Osteocyte (in vitro differentiated cells): ENCODE measurements at regions not wholly inside any gene's neighbourhood (a gene's known extent, or its start where the extent isn't known, plus 50 kb on each side); places are given as distances from the start of the nearest gene placed in this dataset.
"Not testable (repeated sequence)": the region's sequence is repeated elsewhere in the genome, so short reads cannot be mapped to it uniquely, and the experiment has no call there.

Source experiments
- DNase-seq: peaks from one replicate; pipeline ENCODE4 v3.0.0; 2021; ENCODE audit warnings: mixed read lengths; ENCODE audit not compliant: unreplicated experiment; ENCODE audit errors: extremely low spot score
- H3K27ac Mint-ChIP-seq: one replicate; pipeline ENCODE4 v1.8.0; 2021; ENCODE audit warnings: mild to moderate bottlenecking, mixed read lengths; ENCODE audit not compliant: unreplicated experiment
- H3K27me3 Mint-ChIP-seq: one replicate; pipeline ENCODE4 v1.8.0; 2021; ENCODE audit warnings: mixed read lengths; ENCODE audit not compliant: unreplicated experiment
- H3K36me3 Mint-ChIP-seq: one replicate; pipeline ENCODE4 v1.8.0; 2021; ENCODE audit warnings: mixed read lengths; ENCODE audit not compliant: unreplicated experiment
- H3K4me1 Mint-ChIP-seq: one replicate; pipeline ENCODE4 v1.8.0; 2021; ENCODE audit warnings: mixed read lengths; ENCODE audit not compliant: unreplicated experiment
- H3K4me3 Mint-ChIP-seq: one replicate; pipeline ENCODE4 v1.8.0; 2021; ENCODE audit warnings: mild to moderate bottlenecking, moderate library complexity, mixed read lengths; ENCODE audit not compliant: unreplicated experiment
- H3K9me3 Mint-ChIP-seq: one replicate; pipeline ENCODE4 v1.8.0; 2021; ENCODE audit warnings: mixed read lengths; ENCODE audit not compliant: unreplicated experiment
- CTCF ChIP-seq: fragments of 200-600 bp; sonication (generic); IDR thresholded peaks from 2 replicates; pipeline ENCODE4 v1.5.0; 2021; ENCODE audit warnings: antibody characterized with exemption, mild to moderate bottlenecking, moderate library complexity

- Mint-ChIP-seq H3K27me3 (no peaks in the 10 kb centered on the region), H3K4me1 (no peaks in the 10 kb centered on the region), H3K9me3 (peaks cover 22% of the 10 kb centered on the region), H3K36me3 (no peaks in the 10 kb centered on the region), H3K27ac (no peak overlapping the region), H3K4me3 (no peak overlapping the region)
- TF ChIP-seq CTCF = no peak
- no peak for DNase-seq
Observed at GRCh38 chr6:120363429-120363828, 970.9 kb downstream of the TBC1D32 start.

- not testable (repeated sequence) for H3K4me1 Mint-ChIP-seq, H3K36me3 Mint-ChIP-seq, H3K27me3 Mint-ChIP-seq, H3K27ac Mint-ChIP-seq, DNase-seq, H3K4me3 Mint-ChIP-seq
- H3K9me3 Mint-ChIP-seq = peaks cover 37% of the 10 kb centered on the region
Observed at GRCh38 chr6:120358535-120358934, 975.7 kb downstream of the TBC1D32 start.

GRCh38 chr6:120357447-120357846 is 976.8 kb downstream of the TBC1D32 start:
- no peak for TF ChIP-seq CTCF
- Mint-ChIP-seq H3K4me3 (no peak overlapping the region), H3K27ac (no peak overlapping the region), H3K36me3 (no peaks in the 10 kb centered on the region), H3K9me3 (peaks cover 34% of the 10 kb centered on the region), H3K27me3 (no peaks in the 10 kb centered on the region), H3K4me1 (no peaks in the 10 kb centered on the region)
- DNase-seq = no peak

GRCh38 chr6:120355822-120356221 is 978.5 kb downstream of the TBC1D32 start:
- H3K27me3 Mint-ChIP-seq = no peaks in the 10 kb centered on the region
- peaks cover 33% of the 10 kb centered on the region for H3K9me3 Mint-ChIP-seq
- no peak overlapping the region for H3K4me3 Mint-ChIP-seq
- no peak overlapping the region for H3K27ac Mint-ChIP-seq
- H3K4me1 Mint-ChIP-seq = no peaks in the 10 kb centered on the region
- no peak for DNase-seq
- TF ChIP-seq CTCF = no peak
- no peaks in the 10 kb centered on the region for H3K36me3 Mint-ChIP-seq

GRCh38 chr6:120354452-120355098 is 979.7 kb downstream of the TBC1D32 start:
- Mint-ChIP-seq H3K4me1 (no peaks in the 10 kb centered on the region), H3K27me3 (no peaks in the 10 kb centered on the region), H3K27ac (no peak overlapping the region), H3K36me3 (no peaks in the 10 kb centered on the region), H3K4me3 (no peak overlapping the region), H3K9me3 (peaks cover 26% of the 10 kb centered on the region)
- DNase-seq = no peak
- no peak for TF ChIP-seq CTCF

- H3K4me1 Mint-ChIP-seq = no peaks in the 10 kb centered on the region
- no peak for DNase-seq
- no peak overlapping the region for H3K27ac Mint-ChIP-seq
- no peaks in the 10 kb centered on the region for H3K36me3 Mint-ChIP-seq
- no peaks in the 10 kb centered on the region for H3K27me3 Mint-ChIP-seq
- H3K9me3 Mint-ChIP-seq = peaks cover 12% of the 10 kb centered on the region
- H3K4me3 Mint-ChIP-seq = no peak overlapping the region
- no peak for TF ChIP-seq CTCF
Observed at GRCh38 chr6:120352491-120352890, 981.8 kb downstream of the TBC1D32 start.
